Effector memory CD4-positive, alpha-beta T cell (primary cell): ENCODE measurements at regions not wholly inside any gene's neighbourhood (a gene's known extent, or its start where the extent isn't known, plus 50 kb on each side); places are given as distances from the start of the nearest gene placed in this dataset.

Experiments
- DNase-seq, 3 donors: peaks; one replicate each; pipeline ENCODE4 v3.0.0-alpha.2; 2020
- H3K27ac ChIP-seq: 2 replicates; pipeline ENCODE4 v1.7.0; 2013; ENCODE audit warnings: mild to moderate bottlenecking, low read length, moderate library complexity; ENCODE audit not compliant: insufficient read depth, poor library complexity, severe bottlenecking
- H3K27me3 ChIP-seq: replicated peaks from 2 replicates; pipeline ENCODE4 v1.7.0; 2013; ENCODE audit warnings: mild to moderate bottlenecking, low read length; ENCODE audit not compliant: insufficient read depth, control insufficient read depth, poor library complexity, severe bottlenecking
- H3K36me3 ChIP-seq: 2 replicates; pipeline ENCODE4 v1.7.0; 2013; ENCODE audit warnings: mild to moderate bottlenecking, low read length, moderate library complexity; ENCODE audit not compliant: control insufficient read depth, insufficient read depth
- H3K4me1 ChIP-seq: 2 replicates; pipeline ENCODE4 v1.7.0; 2013; ENCODE audit warnings: low read length, mild to moderate bottlenecking; ENCODE audit not compliant: control insufficient read depth, insufficient read depth, poor library complexity, severe bottlenecking
- H3K4me3 ChIP-seq: 2 replicates; pipeline ENCODE4 v1.7.0; 2013; ENCODE audit warnings: low read length, low read depth, mild to moderate bottlenecking; ENCODE audit not compliant: insufficient read depth, poor library complexity, severe bottlenecking
- H3K9me3 ChIP-seq: 2 replicates; pipeline ENCODE4 v1.7.0; 2013; ENCODE audit warnings: mild to moderate bottlenecking, low read length, moderate library complexity; ENCODE audit not compliant: control insufficient read depth

- no peak overlapping the region for H3K27ac ChIP-seq
- no peaks in the 10 kb centered on the region for H3K9me3 ChIP-seq
- H3K27me3 ChIP-seq: no peaks in the 10 kb centered on the region
- H3K4me1 ChIP-seq: no peaks in the 10 kb centered on the region
- DNase-seq: no peak
- H3K4me3 ChIP-seq: no peak overlapping the region
- H3K36me3 ChIP-seq: no peaks in the 10 kb centered on the region
These were observed 826.7 kb downstream of the DIAPH3 start for GRCh38 chr13:59337070-59337469.

- H3K27ac ChIP-seq: no peak overlapping the region
- no peaks in the 10 kb centered on the region for H3K4me1 ChIP-seq
- H3K4me3 ChIP-seq: no peak overlapping the region
- no peaks in the 10 kb centered on the region for H3K36me3 ChIP-seq
- H3K27me3 ChIP-seq: no peaks in the 10 kb centered on the region
- DNase-seq: no peak
- no peaks in the 10 kb centered on the region for H3K9me3 ChIP-seq
These were observed 823.6 kb downstream of the DIAPH3 start for GRCh38 chr13:59340151-59340550.

- no peaks in the 10 kb centered on the region for H3K4me1 ChIP-seq
- no peak for DNase-seq
- no peaks in the 10 kb centered on the region for H3K9me3 ChIP-seq
- H3K27me3 ChIP-seq: no peaks in the 10 kb centered on the region
- no peak overlapping the region for H3K4me3 ChIP-seq
- no peak overlapping the region for H3K27ac ChIP-seq
- H3K36me3 ChIP-seq: no peaks in the 10 kb centered on the region
These were observed 823.1 kb downstream of the DIAPH3 start for GRCh38 chr13:59340581-59340980.

- DNase-seq: no peak
- Histone ChIP-seq H3K4me1 (no peaks in the 10 kb centered on the region), H3K36me3 (no peaks in the 10 kb centered on the region), H3K9me3 (no peaks in the 10 kb centered on the region), H3K4me3 (no peak overlapping the region), H3K27me3 (no peaks in the 10 kb centered on the region), H3K27ac (no peak overlapping the region)
These were observed 821.3 kb downstream of the DIAPH3 start for GRCh38 chr13:59342400-59342799.

GRCh38 chr13:59343132-59343531 lies 820.6 kb downstream of the DIAPH3 start:
- no peaks in the 10 kb centered on the region for H3K9me3 ChIP-seq
- H3K4me1 ChIP-seq: no peaks in the 10 kb centered on the region
- H3K27me3 ChIP-seq: no peaks in the 10 kb centered on the region
- no peak overlapping the region for H3K4me3 ChIP-seq
- no peak overlapping the region for H3K27ac ChIP-seq
- DNase-seq: no peak
- H3K36me3 ChIP-seq: no peaks in the 10 kb centered on the region

- Histone ChIP-seq H3K4me3 (no peak overlapping the region), H3K27me3 (no peaks in the 10 kb centered on the region), H3K36me3 (no peaks in the 10 kb centered on the region), H3K4me1 (no peaks in the 10 kb centered on the region), H3K9me3 (no peaks in the 10 kb centered on the region), H3K27ac (no peak overlapping the region)
- no peak for DNase-seq
These were observed 819.5 kb downstream of the DIAPH3 start for GRCh38 chr13:59343993-59344822.

- no peak overlapping the region for H3K4me3 ChIP-seq
- H3K27me3 ChIP-seq: no peaks in the 10 kb centered on the region
- H3K9me3 ChIP-seq: no peaks in the 10 kb centered on the region
- H3K36me3 ChIP-seq: no peaks in the 10 kb centered on the region
- no peak overlapping the region for H3K27ac ChIP-seq
- H3K4me1 ChIP-seq: no peaks in the 10 kb centered on the region
- no peak for DNase-seq
These were observed 818.4 kb downstream of the DIAPH3 start for GRCh38 chr13:59345311-59345710.

GRCh38 chr13:59346999-59347723 lies 816.6 kb downstream of the DIAPH3 start:
- Histone ChIP-seq H3K27me3 (no peaks in the 10 kb centered on the region), H3K27ac (no peak overlapping the region), H3K36me3 (no peaks in the 10 kb centered on the region), H3K4me3 (no peak overlapping the region), H3K4me1 (no peaks in the 10 kb centered on the region), H3K9me3 (no peaks in the 10 kb centered on the region)
- no peak for DNase-seq

GRCh38 chr13:59348617-59349016 lies 815.1 kb downstream of the DIAPH3 start:
- no peaks in the 10 kb centered on the region for H3K4me1 ChIP-seq

GRCh38 chr13:59352600-59352999 lies 811.1 kb downstream of the DIAPH3 start:
- Histone ChIP-seq H3K27me3 (no peaks in the 10 kb centered on the region), H3K36me3 (no peaks in the 10 kb centered on the region), H3K27ac (no peak overlapping the region), H3K4me3 (no peak overlapping the region), H3K9me3 (no peaks in the 10 kb centered on the region), H3K4me1 (no peaks in the 10 kb centered on the region)
- DNase-seq: no peak

More at GRCh38 chr13:59348617-59349016, 815.1 kb downstream of the DIAPH3 start:
- Histone ChIP-seq H3K9me3 (no peaks in the 10 kb centered on the region), H3K27ac (no peak overlapping the region), H3K36me3 (no peaks in the 10 kb centered on the region), H3K4me3 (no peak overlapping the region), H3K27me3 (no peaks in the 10 kb centered on the region)
- no peak for DNase-seq
